ENCODE measurements at regions not wholly inside any gene's neighbourhood (a gene's known extent, or its start where the extent isn't known, plus 50 kb on each side); places are given as distances from the start of the nearest gene placed in this dataset.

DNA sequence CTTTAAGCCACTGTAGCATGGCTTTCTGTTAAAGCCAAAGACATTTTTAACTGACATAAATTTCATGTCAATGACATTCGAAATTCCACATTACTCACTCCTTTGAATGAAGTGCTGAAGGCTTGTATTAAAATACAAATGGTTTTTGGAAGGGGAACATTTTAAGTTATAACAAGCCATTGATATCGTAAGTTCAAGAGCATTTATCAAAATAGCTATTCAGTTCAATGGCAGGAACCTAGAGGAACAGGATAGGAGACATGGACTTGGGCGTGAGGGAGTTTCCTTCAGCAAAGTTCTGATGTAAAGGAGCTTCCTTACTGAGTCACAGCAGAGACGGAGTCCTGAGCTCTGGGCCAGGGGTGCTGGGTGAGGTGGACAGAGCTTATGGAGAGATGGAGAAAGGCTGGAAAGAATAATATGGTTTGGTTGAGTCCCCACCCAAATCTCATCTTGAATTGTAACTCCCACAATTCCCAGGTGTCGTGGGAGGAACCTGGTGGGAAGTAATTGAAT is 631.8 kb downstream of the BNC2 start:
- Histone ChIP-seq H3K4me1 (ENCODE audit: insufficient read depth, low read length) (no peaks in the 10 kb centered on the region; the same call in 1 of the 2 replicates), H3K27ac (ENCODE audit: low read length) (no peak overlapping the region), H3K36me3 (ENCODE audit: insufficient read depth, low read depth, low read length) (no peaks in the 10 kb centered on the region), H3K4me3 (ENCODE audit: low read length) (no peak overlapping the region), H3K27me3 (ENCODE audit: insufficient read depth, low read length) (no peaks in the 10 kb centered on the region), H3K9me3 (ENCODE audit: insufficient read depth, low read depth, low read length) (no peaks in the 10 kb centered on the region), H3K9ac (ENCODE audit: low read depth, low read length) (no peak overlapping the region)

DNA sequence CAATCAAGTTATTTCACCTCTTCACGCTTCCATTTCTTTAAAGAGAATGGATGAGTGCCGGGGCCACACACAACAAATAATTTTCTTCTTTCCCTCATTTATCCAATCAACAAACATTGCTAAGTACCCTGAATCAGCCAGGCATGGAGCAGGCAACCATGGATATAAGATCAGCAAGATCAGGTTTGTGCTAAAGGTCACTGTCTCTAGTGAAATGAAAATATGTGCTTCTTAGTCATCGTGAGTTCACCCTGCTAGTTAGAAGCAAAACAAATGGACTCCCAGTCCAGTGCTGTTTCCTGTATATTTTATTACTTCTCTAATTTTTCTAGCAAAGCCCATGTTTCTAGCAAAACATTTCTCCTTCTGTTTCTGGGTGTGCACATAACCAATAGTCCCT is 629.2 kb downstream of the BNC2 start:
- H3K9ac ChIP-seq (ENCODE audit: low read depth, low read length), result no peak overlapping the region
- no peaks in the 10 kb centered on the region for H3K36me3 ChIP-seq (ENCODE audit: insufficient read depth, low read depth, low read length)
- H3K9me3 ChIP-seq (ENCODE audit: insufficient read depth, low read depth, low read length), result no peaks in the 10 kb centered on the region
- H3K27ac ChIP-seq (ENCODE audit: low read length), result no peak overlapping the region
- H3K4me3 ChIP-seq (ENCODE audit: low read length), result no peak overlapping the region
- peaks cover 2% of the 10 kb centered on the region; the same call in 1 of the 2 replicates for H3K4me1 ChIP-seq (ENCODE audit: insufficient read depth, low read length)
- H3K27me3 ChIP-seq (ENCODE audit: insufficient read depth, low read length), result no peaks in the 10 kb centered on the region

DNA sequence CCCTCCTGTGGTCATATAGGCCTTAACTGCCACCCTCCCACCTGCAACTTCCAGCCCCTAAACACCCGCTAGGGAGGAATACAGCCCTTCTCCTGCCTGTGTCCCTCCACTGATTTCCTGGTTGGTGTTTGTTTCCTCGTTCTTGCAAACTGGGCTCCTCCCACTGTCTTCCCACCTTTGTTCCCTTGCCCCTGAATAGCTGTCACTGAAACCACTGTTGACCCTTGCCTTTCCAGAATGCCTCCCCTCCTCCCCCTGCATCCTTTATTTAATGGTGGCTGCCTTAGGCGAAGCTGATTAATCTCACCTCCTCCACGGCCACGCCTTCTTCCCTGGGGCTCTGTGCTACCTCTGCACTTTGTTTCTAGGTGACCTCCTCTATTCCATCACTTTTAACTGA is 626.7 kb downstream of the BNC2 start:
- H3K27ac ChIP-seq (ENCODE audit: low read length), result no peak overlapping the region
- H3K4me1 ChIP-seq (ENCODE audit: insufficient read depth, low read length), result peaks cover 2% of the 10 kb centered on the region; the same call in 1 of the 2 replicates
- no peaks in the 10 kb centered on the region for H3K36me3 ChIP-seq (ENCODE audit: insufficient read depth, low read depth, low read length)
- H3K4me3 ChIP-seq (ENCODE audit: low read length), result no peak overlapping the region
- no peaks in the 10 kb centered on the region for H3K27me3 ChIP-seq (ENCODE audit: insufficient read depth, low read length)
- H3K9ac ChIP-seq (ENCODE audit: low read depth, low read length), result no peak overlapping the region
- H3K9me3 ChIP-seq (ENCODE audit: insufficient read depth, low read depth, low read length), result no peaks in the 10 kb centered on the region

DNA sequence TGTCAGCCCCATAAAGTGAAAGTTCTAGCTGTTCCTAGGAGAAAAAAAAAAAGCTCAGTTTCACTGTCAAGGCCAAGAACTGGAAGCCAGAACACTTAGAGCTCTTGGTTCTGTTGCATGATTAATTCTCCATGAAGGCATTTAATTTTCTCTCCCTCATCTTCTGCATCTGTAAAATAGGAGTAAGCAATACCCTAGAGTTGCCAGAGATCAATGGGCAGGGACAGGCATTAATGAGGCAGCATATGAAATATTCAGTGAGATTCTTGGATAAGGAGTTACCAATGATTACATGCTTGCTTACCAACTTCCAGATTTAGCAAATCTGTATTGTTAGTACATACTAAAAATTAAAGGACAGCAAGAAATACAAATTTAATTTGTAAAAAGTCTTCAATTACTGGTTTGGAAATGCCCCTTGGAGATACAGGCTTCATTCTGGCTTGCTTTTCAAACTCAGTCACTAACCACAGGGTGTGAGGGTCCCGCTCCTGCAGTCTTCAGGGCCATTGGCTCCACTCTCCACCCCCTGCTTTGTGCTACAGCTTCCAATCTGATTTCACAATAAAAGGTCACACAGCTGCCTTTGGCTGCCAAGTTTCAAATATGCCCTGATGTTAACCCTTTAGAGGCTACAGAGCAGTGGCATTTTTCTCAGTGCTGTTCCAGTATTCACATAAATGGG is 624.6 kb downstream of the BNC2 start:
- no peak overlapping the region for H3K27ac ChIP-seq (ENCODE audit: low read length)
- H3K9ac ChIP-seq (ENCODE audit: low read depth, low read length), result no peak overlapping the region
- H3K36me3 ChIP-seq (ENCODE audit: insufficient read depth, low read depth, low read length), result no peaks in the 10 kb centered on the region
- no peak overlapping the region for H3K4me3 ChIP-seq (ENCODE audit: low read length)
- H3K27me3 ChIP-seq (ENCODE audit: insufficient read depth, low read length), result no peaks in the 10 kb centered on the region
- peaks cover 2% of the 10 kb centered on the region; the same call in 1 of the 2 replicates for H3K4me1 ChIP-seq (ENCODE audit: insufficient read depth, low read length)
- no peaks in the 10 kb centered on the region for H3K9me3 ChIP-seq (ENCODE audit: insufficient read depth, low read depth, low read length)

DNA sequence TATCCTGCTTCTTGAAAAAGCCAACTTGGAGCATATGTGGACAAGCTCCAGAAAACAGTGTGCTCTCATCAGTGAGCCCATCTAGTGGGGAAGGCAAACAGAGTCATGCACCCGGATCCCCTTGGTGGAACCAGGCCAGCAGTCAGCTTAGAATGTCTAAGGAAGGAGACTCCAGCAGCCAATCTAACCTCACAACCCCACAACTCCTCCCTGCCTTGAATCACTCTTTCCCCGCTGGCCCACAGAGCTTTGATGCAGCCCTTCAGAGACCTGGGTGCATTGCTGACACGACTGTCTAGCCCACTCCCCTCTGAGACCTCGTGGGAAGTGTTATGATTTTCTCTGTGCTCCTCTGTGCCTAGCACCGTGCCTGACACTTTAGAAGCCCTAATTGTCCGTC is 623.7 kb downstream of the BNC2 start:
- H3K9me3 ChIP-seq (ENCODE audit: insufficient read depth, low read depth, low read length), result no peaks in the 10 kb centered on the region
- no peaks in the 10 kb centered on the region for H3K36me3 ChIP-seq (ENCODE audit: insufficient read depth, low read depth, low read length)
- peaks cover 2% of the 10 kb centered on the region; the same call in 1 of the 2 replicates for H3K4me1 ChIP-seq (ENCODE audit: insufficient read depth, low read length)
- H3K4me3 ChIP-seq (ENCODE audit: low read length), result no peak overlapping the region
- no peak overlapping the region for H3K9ac ChIP-seq (ENCODE audit: low read depth, low read length)
- no peak overlapping the region for H3K27ac ChIP-seq (ENCODE audit: low read length)
- H3K27me3 ChIP-seq (ENCODE audit: insufficient read depth, low read length), result no peaks in the 10 kb centered on the region

DNA sequence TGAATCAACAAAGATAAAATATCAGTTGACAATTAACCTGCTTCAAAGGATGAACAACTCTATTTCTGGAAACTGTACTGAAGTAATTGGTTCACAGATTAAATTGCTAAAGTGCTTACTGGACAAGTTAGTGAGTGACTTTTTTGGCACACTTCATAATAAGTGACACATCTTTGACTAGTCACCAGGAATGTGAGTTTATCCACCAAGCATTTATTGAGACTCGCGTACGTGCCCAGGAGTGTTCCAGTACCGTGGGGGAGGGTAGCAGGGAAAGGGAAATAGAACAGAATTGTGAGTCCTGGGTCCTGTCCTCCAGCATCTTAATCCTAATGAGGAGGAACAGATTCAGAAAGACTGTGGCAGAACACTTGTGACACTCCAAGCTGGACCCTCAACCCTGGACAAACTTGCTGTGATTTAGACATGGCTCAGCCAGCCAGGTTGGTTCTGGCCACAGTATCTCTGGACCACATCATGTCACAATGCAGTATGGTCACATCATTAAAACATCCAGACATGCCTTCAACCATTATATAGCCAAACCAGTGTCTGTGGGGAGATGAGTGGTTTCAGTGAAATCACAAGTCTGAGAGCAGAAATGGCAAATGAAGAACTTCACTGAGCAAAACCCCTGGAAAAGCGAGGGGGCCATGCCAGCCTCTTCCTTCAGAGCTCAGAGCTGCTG is 623.1 kb downstream of the BNC2 start:
- H3K9ac ChIP-seq (ENCODE audit: low read depth, low read length), result no peak overlapping the region
- H3K4me1 ChIP-seq (ENCODE audit: insufficient read depth, low read length), result peaks cover 3% of the 10 kb centered on the region; the same call in 1 of the 2 replicates
- H3K9me3 ChIP-seq (ENCODE audit: insufficient read depth, low read depth, low read length), result no peaks in the 10 kb centered on the region
- H3K4me3 ChIP-seq (ENCODE audit: low read length), result no peak overlapping the region
- H3K36me3 ChIP-seq (ENCODE audit: insufficient read depth, low read depth, low read length), result no peaks in the 10 kb centered on the region
- H3K27ac ChIP-seq (ENCODE audit: low read length), result no peak overlapping the region
- no peaks in the 10 kb centered on the region for H3K27me3 ChIP-seq (ENCODE audit: insufficient read depth, low read length)

DNA sequence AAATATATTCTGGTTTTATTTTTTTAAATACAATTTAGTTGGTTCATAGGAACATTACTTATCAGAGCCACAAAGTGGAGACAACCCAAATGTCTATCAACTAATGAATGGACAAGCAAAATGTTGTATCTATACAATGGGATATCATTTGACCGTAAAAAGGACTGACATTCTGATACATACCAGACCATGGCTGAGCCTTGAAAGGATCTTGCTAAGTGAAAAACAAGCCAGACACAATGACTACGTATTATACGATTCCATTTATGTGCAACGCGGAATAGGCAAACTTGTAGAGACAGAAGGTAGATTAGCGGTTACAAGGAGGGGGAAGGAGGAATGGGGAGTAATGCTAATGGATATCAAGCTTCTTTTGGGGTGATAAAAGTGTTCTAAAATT is 621.6 kb downstream of the BNC2 start:
- H3K27ac ChIP-seq (ENCODE audit: low read length), result no peak overlapping the region

DNA sequence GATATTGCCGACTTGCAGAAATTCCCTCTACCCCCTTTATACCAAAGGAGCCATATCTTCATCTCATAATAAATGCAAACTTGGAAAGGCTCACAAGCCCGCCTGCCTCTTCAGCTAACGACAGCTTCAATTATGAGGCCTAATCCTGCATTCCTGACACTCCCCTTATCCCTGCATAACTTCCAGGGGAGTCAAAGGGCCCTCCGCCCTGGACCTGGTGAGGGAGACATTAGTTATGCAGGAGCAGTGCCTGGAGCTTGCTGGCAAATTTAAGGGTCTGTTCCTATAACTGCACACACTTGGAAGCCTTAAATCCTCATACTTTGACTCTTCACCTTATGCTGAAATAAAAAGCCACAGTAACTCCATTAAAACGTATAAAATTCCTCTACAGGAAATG is 617.9 kb downstream of the BNC2 start:
- Histone ChIP-seq H3K36me3 (ENCODE audit: insufficient read depth, low read depth, low read length) (no peaks in the 10 kb centered on the region), H3K9ac (ENCODE audit: low read depth, low read length) (no peak overlapping the region)

More for the DNA sequence above, 621.6 kb downstream of the BNC2 start:
- Histone ChIP-seq H3K4me1 (ENCODE audit: insufficient read depth, low read length) (peaks cover 14% of the 10 kb centered on the region; the same call in 1 of the 2 replicates), H3K27me3 (ENCODE audit: insufficient read depth, low read length) (no peaks in the 10 kb centered on the region), H3K9ac (ENCODE audit: low read depth, low read length) (no peak overlapping the region), H3K9me3 (ENCODE audit: insufficient read depth, low read depth, low read length) (no peaks in the 10 kb centered on the region), H3K36me3 (ENCODE audit: insufficient read depth, low read depth, low read length) (no peaks in the 10 kb centered on the region), H3K4me3 (ENCODE audit: low read length) (no peak overlapping the region)

DNA sequence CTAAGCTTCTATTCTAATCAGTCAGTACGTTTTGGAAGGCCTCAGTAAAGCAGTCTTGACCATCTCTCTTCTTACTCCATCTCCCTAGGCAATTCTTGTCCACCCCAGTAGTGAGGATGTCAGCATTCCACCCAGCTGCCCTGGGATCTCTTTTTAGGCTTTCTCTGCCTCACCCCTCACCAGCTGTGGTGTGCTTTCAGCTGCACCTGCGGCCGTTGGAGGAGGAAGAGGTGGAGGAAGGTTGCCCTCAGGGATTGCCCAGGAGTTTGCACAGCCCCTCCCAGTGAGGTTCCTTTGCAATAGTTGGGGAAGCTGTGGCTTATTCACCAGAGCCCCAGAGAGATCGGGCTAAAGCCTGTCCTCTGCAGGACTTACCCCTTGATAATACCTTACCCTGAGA is 615.8 kb downstream of the BNC2 start:
- no peaks in the 10 kb centered on the region for H3K36me3 ChIP-seq (ENCODE audit: insufficient read depth, low read depth, low read length)
- H3K27ac ChIP-seq (ENCODE audit: low read length), result no peak overlapping the region
- H3K4me1 ChIP-seq (ENCODE audit: insufficient read depth, low read length), result peaks cover 15% of the 10 kb centered on the region; the same call in 1 of the 2 replicates
- no peak overlapping the region for H3K4me3 ChIP-seq (ENCODE audit: low read length)
- no peaks in the 10 kb centered on the region for H3K27me3 ChIP-seq (ENCODE audit: insufficient read depth, low read length)
- no peaks in the 10 kb centered on the region for H3K9me3 ChIP-seq (ENCODE audit: insufficient read depth, low read depth, low read length)
- H3K9ac ChIP-seq (ENCODE audit: low read depth, low read length), result no peak overlapping the region

More for the DNA sequence above, 617.9 kb downstream of the BNC2 start:
- peaks cover 15% of the 10 kb centered on the region; the same call in 1 of the 2 replicates for H3K4me1 ChIP-seq (ENCODE audit: insufficient read depth, low read length)
- no peaks in the 10 kb centered on the region for H3K27me3 ChIP-seq (ENCODE audit: insufficient read depth, low read length)
- no peak overlapping the region for H3K4me3 ChIP-seq (ENCODE audit: low read length)
- H3K9me3 ChIP-seq (ENCODE audit: insufficient read depth, low read depth, low read length), result no peaks in the 10 kb centered on the region
- H3K27ac ChIP-seq (ENCODE audit: low read length), result no peak overlapping the region

DNA sequence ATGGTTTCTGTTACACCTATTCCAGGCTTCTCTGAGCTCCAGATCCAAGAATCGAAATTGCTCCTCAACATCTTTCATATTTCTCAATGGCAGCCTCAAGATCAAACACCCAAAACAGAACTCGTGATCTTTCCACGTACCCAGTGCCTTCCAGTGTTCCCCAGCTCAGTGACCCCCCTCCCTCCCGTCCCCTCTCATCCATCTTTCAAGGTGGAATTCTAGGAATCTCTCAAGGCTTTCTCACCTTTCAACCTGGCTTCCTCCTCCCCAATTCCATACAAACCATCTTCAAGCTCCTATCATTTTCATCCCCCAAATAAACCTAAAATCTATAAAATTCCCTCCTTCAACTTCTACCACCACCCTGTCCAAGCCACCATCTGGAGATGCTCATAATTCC is 615.3 kb downstream of the BNC2 start:
- H3K9ac ChIP-seq (ENCODE audit: low read depth, low read length), result no peak overlapping the region
- H3K27ac ChIP-seq (ENCODE audit: low read length), result no peak overlapping the region
- H3K9me3 ChIP-seq (ENCODE audit: insufficient read depth, low read depth, low read length), result no peaks in the 10 kb centered on the region
- H3K27me3 ChIP-seq (ENCODE audit: insufficient read depth, low read length), result no peaks in the 10 kb centered on the region
- H3K4me3 ChIP-seq (ENCODE audit: low read length), result no peak overlapping the region
- peaks cover 15% of the 10 kb centered on the region; the same call in 1 of the 2 replicates for H3K4me1 ChIP-seq (ENCODE audit: insufficient read depth, low read length)
- no peaks in the 10 kb centered on the region for H3K36me3 ChIP-seq (ENCODE audit: insufficient read depth, low read depth, low read length)

DNA sequence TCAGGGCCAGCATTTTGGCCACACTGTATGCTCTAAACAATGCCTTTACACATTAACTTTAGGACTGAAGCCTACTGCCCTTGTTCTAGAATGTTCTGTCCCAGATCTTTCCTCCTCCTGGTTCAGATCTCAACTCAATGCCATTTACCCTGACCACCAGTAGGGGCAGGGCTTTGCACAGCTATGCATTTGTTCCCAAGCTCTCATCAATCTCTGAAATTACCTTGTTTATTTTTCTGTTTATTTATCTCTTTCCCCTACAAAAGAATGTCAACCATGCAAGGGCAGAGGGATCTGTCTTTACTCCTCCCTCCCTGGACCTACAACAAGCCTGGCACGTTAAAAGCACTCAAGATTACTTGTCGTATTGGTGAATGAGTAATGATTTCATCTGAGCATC is 612.9 kb downstream of the BNC2 start:
- H3K9ac ChIP-seq (ENCODE audit: low read depth, low read length), result no peak overlapping the region
- H3K4me1 ChIP-seq (ENCODE audit: insufficient read depth, low read length), result peaks cover 12% of the 10 kb centered on the region; the same call in 1 of the 2 replicates
- no peaks in the 10 kb centered on the region for H3K36me3 ChIP-seq (ENCODE audit: insufficient read depth, low read depth, low read length)
- H3K27me3 ChIP-seq (ENCODE audit: insufficient read depth, low read length), result no peaks in the 10 kb centered on the region
- no peak overlapping the region for H3K4me3 ChIP-seq (ENCODE audit: low read length)
- H3K27ac ChIP-seq (ENCODE audit: low read length), result no peak overlapping the region
- no peaks in the 10 kb centered on the region for H3K9me3 ChIP-seq (ENCODE audit: insufficient read depth, low read depth, low read length)

DNA sequence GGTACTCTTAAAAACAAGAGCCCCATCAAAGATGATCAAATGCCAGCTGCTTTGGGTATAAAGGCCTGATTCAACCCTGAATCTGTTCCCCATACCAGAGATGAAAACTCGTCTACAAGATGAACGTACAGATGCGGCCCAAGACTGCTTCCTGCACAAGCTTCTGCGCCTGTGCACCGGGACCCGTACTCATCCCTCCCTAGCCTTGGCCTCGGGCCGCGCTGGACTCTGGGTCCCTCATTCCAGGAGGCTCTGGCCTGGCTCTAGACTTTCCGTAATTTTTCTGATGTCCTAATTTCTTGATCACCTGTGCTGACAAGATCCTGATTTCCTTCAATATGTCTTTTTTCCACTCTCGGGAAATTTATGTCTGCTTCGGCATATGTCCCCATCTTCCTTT is 612.3 kb downstream of the BNC2 start:
- Histone ChIP-seq H3K9me3 (ENCODE audit: insufficient read depth, low read depth, low read length) (no peaks in the 10 kb centered on the region), H3K9ac (ENCODE audit: low read depth, low read length) (no peak overlapping the region), H3K4me3 (ENCODE audit: low read length) (no peak overlapping the region), H3K4me1 (ENCODE audit: insufficient read depth, low read length) (peaks cover 15% of the 10 kb centered on the region; the same call in 1 of the 2 replicates), H3K36me3 (ENCODE audit: insufficient read depth, low read depth, low read length) (no peaks in the 10 kb centered on the region), H3K27me3 (ENCODE audit: insufficient read depth, low read length) (no peaks in the 10 kb centered on the region), H3K27ac (ENCODE audit: low read length) (no peak overlapping the region)
